Dermis microvascular lymphatic vessel endothelial cell (primary cell): ENCODE measurements at regions not wholly inside any gene's neighbourhood (a gene's known extent, or its start where the extent isn't known, plus 50 kb on each side); places are given as distances from the start of the nearest gene placed in this dataset.
"Not testable (repeated sequence)": the region's sequence is repeated elsewhere in the genome, so short reads cannot be mapped to it uniquely, and the experiment has no call there.

Source experiments
- DNase-seq, 2 donors: peaks; one replicate each; pipeline versions ENCODE4 v3.0.0 to v3.0.0-alpha.2; 2010; ENCODE audit warnings: low read depth in 2 of 2

DNA sequence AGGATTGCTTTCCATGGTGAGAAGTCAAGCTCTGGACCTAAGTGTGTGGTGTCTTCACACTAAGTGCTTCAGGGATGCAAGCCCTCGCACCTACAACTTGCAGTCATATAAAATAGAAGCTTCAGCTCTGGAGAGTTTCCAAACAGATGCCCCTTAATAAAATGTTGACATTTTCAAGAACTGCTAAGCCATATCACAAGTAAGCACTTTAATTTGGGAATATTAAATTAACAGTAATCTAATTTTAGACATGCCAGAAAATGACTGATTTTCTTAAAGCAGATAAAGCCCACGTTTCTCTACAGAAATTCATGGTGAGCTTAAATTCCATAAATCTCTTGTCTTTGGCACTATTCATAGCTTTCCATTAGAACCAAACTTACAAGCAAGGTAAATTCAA, 600.1 kb upstream of the FLRT2 start:
- no peak for DNase-seq

GRCh38 chr14:84937016-84937415, 592.9 kb upstream of the FLRT2 start:
- DNase-seq = no peak

- DNase-seq = no peak
Observed at GRCh38 chr14:84937449-84937848, 592.5 kb upstream of the FLRT2 start.

- not testable (repeated sequence) for DNase-seq
Observed at GRCh38 chr14:84944901-84945300, 585.0 kb upstream of the FLRT2 start.

DNA sequence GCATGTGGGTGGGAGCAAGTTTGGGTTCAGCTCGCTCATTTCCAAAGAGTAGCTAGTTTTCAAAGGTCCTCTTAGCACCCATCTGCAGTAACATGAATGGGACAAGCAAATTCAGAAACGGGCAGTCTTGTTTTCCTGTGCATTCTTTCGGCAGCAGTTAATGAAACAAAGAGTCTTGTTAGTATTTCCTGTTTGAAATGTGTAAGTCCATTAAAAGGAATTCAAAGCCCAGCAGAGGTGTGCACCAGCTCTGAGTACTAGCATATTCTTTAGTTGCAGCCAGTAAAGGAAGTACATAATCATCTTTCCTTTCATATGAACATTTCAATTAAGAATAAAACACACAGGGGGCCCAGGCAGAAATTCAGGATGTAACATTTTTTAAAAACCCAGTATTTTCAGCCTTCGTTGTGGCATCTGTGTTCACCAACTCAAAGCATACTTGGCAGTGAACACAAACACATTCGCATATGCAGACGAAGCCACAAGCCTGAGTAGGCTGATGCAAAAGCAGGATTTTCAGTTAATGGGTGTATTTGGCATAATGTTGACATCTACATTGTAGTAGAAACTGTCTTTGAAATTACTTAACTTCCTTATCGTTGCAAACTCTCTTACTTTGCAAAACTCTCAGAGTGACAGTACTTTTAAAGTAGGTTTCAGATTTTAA, 570.0 kb upstream of the FLRT2 start:
- peak in 1 of 2 donors; percentile 51 for DNase-seq

DNA sequence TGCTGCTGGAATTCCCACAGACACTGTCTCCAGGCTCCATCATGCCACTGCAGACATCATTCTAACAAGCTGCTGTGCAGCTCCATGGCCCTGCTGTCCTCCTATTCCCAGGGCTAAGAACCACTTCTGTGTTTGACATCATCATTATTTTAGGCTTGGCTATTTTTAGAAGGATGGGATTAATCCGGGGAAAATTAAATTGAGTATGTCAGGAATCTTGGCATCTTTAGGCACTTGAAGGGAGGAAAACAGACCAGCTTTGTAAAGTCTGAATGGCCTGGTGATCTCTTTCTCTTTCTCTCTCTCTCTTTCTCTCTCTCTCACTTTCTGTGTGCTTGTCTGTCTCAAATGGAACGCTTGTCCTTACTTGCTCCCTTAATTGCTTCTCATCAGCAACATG, 568.3 kb upstream of the FLRT2 start:
- DNase-seq = no peak

DNA sequence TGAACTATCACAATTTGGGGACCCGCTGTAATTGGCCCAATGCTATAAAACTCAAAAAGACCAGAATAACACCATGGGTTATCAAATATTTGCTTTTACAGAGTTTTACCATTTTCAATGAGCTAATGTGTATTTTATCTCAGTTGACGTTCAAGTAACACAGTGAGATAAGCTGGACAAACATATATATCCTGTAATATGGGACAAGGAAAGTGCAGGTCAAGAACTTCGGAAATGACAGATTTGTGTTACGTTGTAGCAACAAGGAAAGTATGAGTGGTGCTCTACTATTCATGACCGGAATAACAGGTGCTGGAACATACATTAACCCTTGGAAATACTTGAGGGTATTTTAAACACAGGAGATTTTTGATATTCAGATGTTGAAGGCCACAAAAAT, 566.4 kb upstream of the FLRT2 start:
- peak; percentile 48 to 96 for DNase-seq

GRCh38 chr14:84965279-84965678, 564.7 kb upstream of the FLRT2 start:
- no peak for DNase-seq

GRCh38 chr14:84969501-84969900, 560.4 kb upstream of the FLRT2 start:
- DNase-seq = no peak

DNA sequence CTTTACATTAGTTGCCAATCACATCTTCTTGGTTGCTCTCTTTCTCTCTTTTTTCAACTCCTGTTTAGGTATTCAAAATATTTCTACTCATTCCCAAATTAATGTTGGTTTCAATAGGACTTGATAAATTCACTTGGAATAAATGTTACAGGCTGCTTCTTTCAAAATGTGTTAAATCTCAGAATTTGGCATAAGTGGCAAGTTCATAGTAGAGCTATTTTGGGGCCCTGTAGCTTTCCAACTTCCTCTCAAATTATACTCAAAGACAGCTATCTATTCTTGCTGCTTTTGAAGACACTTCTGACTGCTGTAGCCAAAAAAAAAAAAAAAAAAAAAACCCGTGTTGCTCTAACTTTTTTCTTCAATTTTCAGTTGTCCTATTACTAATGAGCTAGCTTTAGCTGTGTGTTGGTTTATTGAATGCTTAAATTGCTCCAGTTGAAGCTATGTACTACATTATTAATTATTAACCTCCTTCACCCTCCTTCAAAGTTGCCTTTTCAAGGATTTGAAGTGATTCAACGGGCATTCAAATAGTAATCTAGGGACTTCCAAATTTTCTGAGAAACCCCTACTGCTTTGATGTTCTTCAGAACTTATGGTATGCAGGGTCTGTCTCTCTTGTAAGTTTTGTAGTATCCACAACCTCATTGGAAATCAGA, 554.6 kb upstream of the FLRT2 start:
- no peak for DNase-seq

DNA sequence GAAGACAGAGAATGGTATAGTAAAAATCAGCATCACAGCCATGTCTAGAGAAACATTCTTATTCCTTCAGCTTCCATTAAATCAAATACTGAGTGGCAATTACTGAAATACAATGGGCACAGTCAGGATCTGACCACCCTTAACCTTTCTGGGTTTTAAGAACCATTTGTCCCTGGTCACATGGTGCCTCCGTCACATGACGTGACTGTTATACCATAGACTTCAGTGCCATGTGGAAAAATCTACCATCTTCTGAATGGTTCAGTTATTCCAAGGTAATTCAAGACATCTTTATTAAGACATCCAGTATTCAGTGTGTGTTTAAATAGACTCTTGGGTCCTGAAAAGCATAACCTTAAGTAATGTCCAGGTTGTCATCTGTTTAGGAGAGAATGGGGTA, 553.1 kb upstream of the FLRT2 start:
- no peak for DNase-seq

DNA sequence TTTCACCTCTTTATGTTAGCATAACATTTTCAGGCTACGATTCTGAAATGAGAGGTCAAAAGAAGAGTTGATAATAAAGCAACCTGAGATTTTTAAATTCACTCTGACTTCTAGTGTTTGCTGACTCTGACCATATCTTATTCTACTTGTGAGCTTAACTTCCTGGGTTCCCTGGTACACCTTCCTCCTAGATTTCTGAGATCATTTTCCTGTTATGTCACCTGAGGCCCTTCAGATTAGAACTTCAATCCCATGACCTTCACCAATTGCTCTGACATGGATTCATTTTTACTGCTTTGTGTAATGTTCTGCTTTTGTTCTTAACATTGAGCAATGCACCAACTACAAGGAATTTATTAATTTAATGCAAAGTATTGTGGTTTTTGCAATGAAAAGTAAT, 542.9 kb upstream of the FLRT2 start:
- DNase-seq = no peak

DNA sequence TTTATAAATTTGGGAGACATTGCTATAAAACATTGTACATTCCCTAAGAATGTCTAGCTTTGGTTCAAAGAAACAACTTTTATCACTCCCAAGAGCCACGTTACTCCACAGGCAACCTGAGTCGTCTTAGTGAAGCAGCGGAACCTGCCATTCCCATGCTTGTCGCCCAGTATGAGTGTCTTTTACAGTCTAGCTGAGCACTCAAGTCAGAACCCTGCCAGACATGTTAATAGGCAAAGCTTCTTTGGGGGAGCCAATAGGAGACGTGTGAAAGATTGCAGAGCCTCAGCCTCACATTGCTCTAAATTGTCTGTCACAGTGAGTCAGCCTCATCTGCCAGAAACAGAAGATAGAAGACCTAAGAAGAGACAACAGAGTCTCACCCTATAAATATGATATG, 541.6 kb upstream of the FLRT2 start:
- DNase-seq = no peak

- no peak for DNase-seq
Observed at GRCh38 chr14:84991021-84991420, 538.9 kb upstream of the FLRT2 start.

DNA sequence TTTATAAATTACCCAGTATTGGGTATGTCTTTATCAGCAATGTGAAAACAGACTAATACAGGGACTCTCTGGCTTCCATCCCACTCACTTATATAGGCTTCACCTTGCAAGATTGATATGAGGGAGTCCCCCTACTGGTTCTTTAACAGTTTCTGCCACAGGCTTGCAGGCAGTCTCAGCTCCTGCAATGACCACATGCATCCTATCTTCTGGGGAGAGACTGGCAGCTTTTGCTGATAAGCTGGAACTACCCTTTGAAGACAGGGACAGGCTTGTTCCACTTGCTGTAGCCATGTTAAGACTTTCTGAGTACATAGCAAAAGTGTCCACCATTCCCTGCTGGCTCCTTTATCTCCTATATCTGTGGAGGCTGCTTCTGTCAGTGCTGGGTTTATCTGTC, 531.7 kb upstream of the FLRT2 start:
- no peak for DNase-seq

- peak in 1 of 2 donors; percentile 64 for DNase-seq
Observed at GRCh38 chr14:85002846-85003245, 527.1 kb upstream of the FLRT2 start.

- no peak for DNase-seq
Observed at GRCh38 chr14:85003805-85004204, 526.1 kb upstream of the FLRT2 start.

DNA sequence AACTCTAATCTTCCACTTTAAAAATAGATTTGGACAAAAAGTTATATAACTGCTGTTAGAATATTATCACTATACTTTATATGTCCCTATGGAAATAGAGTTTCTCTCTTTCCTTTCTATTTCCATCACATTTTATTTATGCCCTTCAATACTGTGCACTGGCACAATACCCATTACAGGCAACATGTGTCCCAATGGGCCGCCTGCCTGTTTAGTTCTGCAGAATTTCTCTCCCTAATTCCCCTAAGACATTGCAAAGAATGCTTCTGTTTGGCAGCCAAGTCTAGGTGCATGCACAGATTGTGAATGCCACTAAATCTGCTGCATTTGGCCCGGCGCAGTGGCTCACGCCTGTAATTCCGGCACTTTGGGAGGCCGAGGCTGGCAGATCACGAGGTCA, 520.4 kb upstream of the FLRT2 start:
- DNase-seq = no peak

GRCh38 chr14:85010186-85010585, 519.8 kb upstream of the FLRT2 start:
- no peak for DNase-seq

GRCh38 chr14:85016496-85016895, 513.4 kb upstream of the FLRT2 start:
- DNase-seq = no peak

DNA sequence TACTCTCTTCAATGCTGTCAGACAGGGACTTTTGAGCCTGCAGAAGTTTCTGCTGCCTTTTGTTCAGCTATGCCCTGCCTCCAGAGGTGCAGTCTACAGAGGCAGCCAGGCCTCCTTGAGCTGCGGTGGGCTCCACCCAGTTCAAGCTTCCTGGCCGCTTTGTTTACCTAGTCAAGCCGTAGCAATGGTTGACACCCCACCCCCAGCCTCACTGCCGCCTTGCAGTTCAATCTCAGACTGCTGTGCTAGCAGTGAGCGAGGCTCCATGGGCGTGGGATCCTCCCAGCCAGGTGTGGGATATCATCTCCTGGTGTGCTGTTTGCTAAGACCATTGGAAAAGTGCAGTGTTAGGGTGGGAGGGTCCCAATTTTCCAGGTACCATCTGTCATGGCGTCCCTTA, 506.1 kb upstream of the FLRT2 start:
- not testable (repeated sequence) for DNase-seq

- DNase-seq = no peak
Observed at GRCh38 chr14:85024931-85025330, 505.0 kb upstream of the FLRT2 start.

GRCh38 chr14:85027681-85028370, 502.1 kb upstream of the FLRT2 start:
- DNase-seq = no peak
